Suppressor macrophage treated with lipopolysaccharide for 4 hours (primary cell): ENCODE measurements at regions not wholly inside any gene's neighbourhood (a gene's known extent, or its start where the extent isn't known, plus 50 kb on each side); places are given as distances from the start of the nearest gene placed in this dataset.
"Not testable (repeated sequence)": the region's sequence is repeated elsewhere in the genome, so short reads cannot be mapped to it uniquely, and the experiment has no call there.

Experiments
- DNase-seq: peaks from one replicate; pipeline ENCODE4 v3.0.0-alpha.2; 2020

DNA sequence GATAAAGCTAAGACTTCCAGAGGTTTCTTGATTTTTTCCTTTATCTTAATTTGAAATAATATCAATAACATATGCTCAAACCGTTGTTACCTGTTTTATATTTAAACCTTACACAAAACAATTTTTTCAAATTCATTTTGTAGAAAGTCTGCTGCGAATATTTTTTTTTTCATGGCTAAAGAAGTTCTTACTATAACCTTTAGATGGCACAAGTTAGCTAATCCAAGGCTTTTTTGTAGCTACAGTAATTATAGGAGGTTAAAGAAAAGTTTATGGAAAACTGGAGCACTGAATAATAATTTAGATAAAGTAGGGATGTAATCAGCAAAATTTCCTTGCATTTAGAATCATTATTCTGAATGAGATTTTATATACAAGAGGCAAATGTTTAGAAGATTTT, 78.0 kb upstream of the PNPT1 start:
- DNase-seq, result peak; percentile 23

DNA sequence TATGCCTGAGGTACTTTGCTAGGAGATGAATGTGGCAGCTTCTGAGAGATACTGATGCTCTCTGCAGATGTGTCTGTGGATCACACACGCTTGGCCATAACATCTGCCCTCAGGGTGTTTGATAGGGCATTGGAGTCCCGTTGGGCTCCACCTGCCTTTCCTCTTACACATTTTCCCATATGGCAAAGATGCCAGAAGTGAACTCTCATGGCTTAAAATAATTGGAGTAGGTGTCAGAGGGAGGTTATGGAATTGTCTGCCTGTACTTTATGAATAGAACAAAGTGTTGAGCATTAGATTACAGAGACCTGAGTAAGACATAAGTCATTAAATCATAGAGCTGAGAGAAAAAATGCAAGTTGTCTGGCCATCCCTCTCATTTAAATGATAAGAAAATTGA, 75.3 kb upstream of the PNPT1 start:
- no peak for DNase-seq

- no peak for DNase-seq
Observed at GRCh38 chr2:55766947-55767346, 73.3 kb upstream of the PNPT1 start.

- not testable (repeated sequence) for DNase-seq
Observed at GRCh38 chr2:55765708-55766107, 72.1 kb upstream of the PNPT1 start.

DNA sequence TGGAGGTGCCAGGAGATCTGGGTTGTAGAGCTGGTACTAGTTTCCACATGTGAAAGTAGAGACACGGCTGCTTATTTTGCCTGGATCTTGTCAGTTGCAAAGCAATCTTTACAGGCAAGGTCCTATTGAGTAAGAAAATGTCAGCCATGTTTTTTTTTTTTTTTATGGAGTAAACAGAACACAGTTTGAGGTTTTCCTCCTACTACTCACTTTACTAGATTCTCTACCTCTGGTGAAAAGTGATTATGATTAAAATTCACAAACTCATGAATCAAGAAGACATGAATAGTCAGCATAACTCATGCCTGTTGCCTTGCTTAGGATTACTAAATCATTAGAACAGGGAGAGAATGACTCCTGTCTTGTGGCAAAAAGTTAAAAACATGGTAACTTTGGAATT, 70.1 kb upstream of the PNPT1 start:
- DNase-seq, result no peak

- DNase-seq, result no peak
Observed at GRCh38 chr2:55761526-55761925, 67.9 kb upstream of the PNPT1 start.

DNA sequence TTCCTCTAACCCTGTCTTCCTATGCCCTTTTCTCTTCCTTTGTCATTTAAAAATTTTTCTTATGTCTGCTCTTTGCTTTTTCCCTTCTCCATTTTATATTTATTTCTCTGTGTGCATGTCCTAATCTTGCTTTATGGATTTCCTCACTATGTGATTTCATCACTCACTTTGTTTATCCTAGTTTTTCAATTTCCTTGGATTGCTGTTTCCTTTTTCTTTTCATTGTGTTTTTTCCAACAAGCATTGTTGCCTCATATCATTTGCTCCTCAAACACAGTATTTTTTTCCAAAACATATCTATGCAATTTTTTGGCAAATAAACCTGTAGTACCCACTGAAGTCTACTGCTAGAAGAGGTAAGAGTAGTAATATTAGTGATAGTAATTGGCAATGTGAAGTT, 67.4 kb upstream of the PNPT1 start:
- no peak for DNase-seq

DNA sequence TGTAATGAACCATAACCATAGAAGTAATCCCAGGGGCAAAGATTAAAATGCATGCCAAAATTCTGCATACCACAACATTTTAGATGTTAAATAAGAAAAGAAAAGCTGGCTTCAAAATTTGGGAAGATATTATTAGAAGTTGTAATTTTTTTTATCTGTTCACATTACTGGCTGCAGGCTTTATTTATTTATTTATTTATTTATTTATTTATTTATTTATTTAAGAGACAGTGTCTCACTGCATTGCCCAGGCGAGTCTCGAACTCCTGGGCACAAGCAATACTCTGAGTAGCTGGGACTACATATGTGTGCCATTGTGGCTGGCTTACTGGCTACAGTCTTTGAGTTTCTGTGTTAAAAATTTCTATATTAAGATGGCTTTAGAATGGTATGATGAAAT, 66.5 kb upstream of the PNPT1 start:
- DNase-seq, result no peak

DNA sequence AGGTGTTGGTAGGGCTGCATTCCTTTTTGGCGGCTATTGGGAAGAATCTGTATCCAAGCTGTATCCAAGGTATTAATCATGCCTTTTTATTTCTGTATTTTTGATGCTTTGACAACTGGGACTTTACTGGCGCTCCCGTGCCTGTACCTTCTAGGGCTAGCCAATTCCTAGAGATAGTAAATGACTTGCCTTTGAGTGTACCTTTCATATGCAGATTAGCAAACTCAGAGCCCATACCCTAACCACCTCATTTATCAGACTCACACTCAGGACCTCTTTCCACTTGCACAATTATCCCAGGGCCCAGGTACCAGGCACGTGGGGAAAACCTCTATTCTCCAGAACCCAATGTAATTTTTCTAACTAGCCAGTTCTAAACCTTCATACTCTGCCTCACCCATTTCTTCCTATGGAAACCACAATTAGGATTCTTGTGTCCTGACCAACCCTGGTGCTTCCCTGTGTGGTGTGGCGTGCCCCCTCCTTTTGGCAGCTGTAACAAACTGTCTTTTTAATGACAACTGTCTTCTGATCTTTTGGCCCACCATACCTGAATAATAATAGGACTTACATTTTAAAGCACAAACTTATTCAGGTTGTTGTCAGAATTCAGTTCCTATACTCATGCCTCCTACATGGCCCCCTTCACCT, 65.8 kb upstream of the PNPT1 start:
- no peak for DNase-seq

DNA sequence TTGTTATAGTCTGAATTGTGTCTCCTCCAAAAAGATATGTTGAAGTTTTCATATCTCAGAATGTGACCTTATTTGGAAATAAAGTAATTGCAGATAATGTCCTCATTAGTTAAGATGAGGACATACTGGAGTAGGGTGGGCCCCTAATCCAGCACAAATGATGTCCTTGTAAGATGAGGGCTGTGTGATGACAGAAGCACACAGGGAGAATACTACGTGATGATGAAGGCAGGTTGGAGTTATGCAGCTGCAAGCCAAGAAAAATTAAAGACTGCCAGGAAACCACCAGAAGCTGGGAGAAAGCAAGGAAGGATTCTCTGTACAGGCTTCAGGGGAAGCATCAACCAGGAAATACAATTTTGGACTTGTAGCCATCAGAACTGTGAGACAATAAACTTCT, 58.3 kb upstream of the PNPT1 start:
- no peak for DNase-seq

DNA sequence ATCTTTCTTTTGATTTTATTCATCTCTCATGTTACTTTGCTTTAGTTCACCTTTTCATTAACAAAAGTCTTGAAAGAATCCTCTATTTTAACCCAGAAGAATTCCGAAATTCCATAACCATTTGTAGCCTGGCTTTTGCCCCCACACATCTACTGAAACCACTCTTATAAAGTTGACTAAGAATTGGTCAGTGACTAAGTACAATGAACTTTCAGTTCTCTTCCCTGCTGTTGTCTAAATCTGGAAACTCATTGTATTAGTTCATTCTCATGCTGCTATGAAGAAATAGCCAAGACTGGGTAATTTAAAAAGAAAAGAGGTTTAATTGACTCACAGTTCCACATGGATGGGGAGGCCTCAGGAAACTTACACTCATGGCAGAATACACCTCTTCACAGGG, 49.9 kb upstream of the PNPT1 start:
- peak; percentile 36 for DNase-seq
